OCI-LY1 (cell line): ENCODE measurements at regions not wholly inside any gene's neighbourhood (a gene's known extent, or its start where the extent isn't known, plus 50 kb on each side); places are given as distances from the start of the nearest gene placed in this dataset.

Experiments used
- CTCF ChIP-seq: fragments of 200-600 bp; sonication (generic), shearing (Covaris generic); IDR thresholded peaks from 2 replicates; pipeline ENCODE4 v1.5.1; 2017; ENCODE audit warnings: mild to moderate bottlenecking, antibody characterized with exemption, low read length, moderate library complexity, mixed read lengths
- EZH2 ChIP-seq: fragments of 200-600 bp; sonication (generic), shearing (Covaris generic); IDR thresholded peaks from 2 replicates; pipeline ENCODE4 v1.8.0; 2017; ENCODE audit warnings: borderline replicate concordance, mixed run types, mild to moderate bottlenecking, antibody characterized with exemption, low read length, moderate library complexity, mixed read lengths

- TF ChIP-seq EZH2 (no peak), CTCF (no peak)
These were observed 481.7 kb upstream of the RUNX1 start for GRCh38 chr21:35530766-35531165.
